Endothelial cell of umbilical vein (primary cell): ENCODE measurements at regions not wholly inside any gene's neighbourhood (a gene's known extent, or its start where the extent isn't known, plus 50 kb on each side); places are given as distances from the start of the nearest gene placed in this dataset.

ENCODE experiments used
- EZH2 ChIP-seq: IDR thresholded peaks from 2 replicates; pipeline ENCODE4 v1.6.1; 2012; ENCODE audit warnings: borderline replicate concordance, low read depth, mild to moderate bottlenecking, moderate library complexity, low read length, inconsistent platforms; ENCODE audit not compliant: severe bottlenecking
- FOS ChIP-seq: IDR thresholded peaks from 2 replicates; pipeline ENCODE4 v1.6.1; 2011; ENCODE audit warnings: mild to moderate bottlenecking, low read length, moderate library complexity, borderline replicate concordance; ENCODE audit not compliant: insufficient read depth
- GATA2 ChIP-seq: IDR thresholded peaks from 2 replicates; pipeline ENCODE4 v1.7.0; 2011; ENCODE audit warnings: low read depth, mild to moderate bottlenecking, moderate library complexity, mixed read lengths, low read length; ENCODE audit not compliant: insufficient read length, insufficient read depth
- JUN ChIP-seq: IDR thresholded peaks from 2 replicates; pipeline ENCODE4 v1.6.1; 2011; ENCODE audit warnings: borderline replicate concordance, low read depth; ENCODE audit not compliant: insufficient read length, insufficient read depth
- MYC ChIP-seq: IDR thresholded peaks from one replicate; pipeline ENCODE4 v1.6.1; 2011; ENCODE audit warnings: mild to moderate bottlenecking, low read depth, low read length
- POLR2A ChIP-seq: IDR thresholded peaks from 2 replicates; pipeline ENCODE4 v1.6.1; 2012; ENCODE audit warnings: low read depth, mild to moderate bottlenecking, control low read depth, low read length
- POLR2AphosphoS5 ChIP-seq: IDR thresholded peaks from 2 replicates; pipeline ENCODE4 v1.6.1; 2012; ENCODE audit warnings: low read depth, mild to moderate bottlenecking, control low read depth, low read length, moderate library complexity; ENCODE audit not compliant: insufficient read depth
- TF ChIP-seq, protein P1 (sequence below), 2 donors: IDR thresholded peaks; 1 replicate in 1 of 2; 2 replicates in 1 of 2; pipeline ENCODE4 v1.5.1; 2011; ENCODE audit warnings: low read length in 2 of 2, mild to moderate bottlenecking in 2 of 2, moderate library complexity in 2 of 2, control low read depth in 1 of 2, inconsistent platforms in 1 of 2, low read depth in 1 of 2; ENCODE audit not compliant: insufficient read depth in 1 of 2; ENCODE audit errors: extremely low read depth in 1 of 2
- TF ChIP-seq, protein P2 (sequence below): IDR thresholded peaks from 2 replicates; pipeline ENCODE4 v1.6.1; 2011; ENCODE audit not compliant: insufficient read depth, insufficient read length

DNA sequence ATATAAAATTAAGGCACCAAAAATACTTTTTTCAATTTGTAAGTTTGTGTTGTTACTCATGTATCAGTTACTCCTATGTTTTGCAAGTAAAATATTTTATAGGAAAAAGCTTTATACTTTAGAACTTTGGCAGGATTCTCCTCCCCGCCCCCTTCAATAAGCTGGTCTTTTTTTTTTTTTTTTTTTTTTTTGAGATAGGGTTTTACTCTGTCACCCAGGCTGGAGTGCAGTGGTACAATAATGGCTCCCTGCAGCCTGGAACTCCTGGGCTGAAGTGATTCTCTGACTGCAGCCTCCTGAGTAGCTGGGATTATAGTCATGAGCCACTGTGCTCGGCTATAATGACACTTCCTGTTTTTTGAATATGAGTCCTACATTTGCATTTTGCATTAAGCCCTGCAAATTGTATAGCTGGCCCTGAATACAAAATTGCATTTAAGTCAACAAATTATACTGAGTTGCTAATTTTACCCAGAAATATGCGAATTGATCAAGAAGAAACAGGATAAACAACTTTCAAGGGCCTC, 192.9 kb downstream of the PIK3R1 start:
- TF ChIP-seq POLR2A (no peak), EZH2 (no peak), POLR2AphosphoS5 (no peak), FOS (no peak), JUN (no peak), GATA2 (no peak), MYC (no peak)
- TF ChIP-seq, protein P1, sequence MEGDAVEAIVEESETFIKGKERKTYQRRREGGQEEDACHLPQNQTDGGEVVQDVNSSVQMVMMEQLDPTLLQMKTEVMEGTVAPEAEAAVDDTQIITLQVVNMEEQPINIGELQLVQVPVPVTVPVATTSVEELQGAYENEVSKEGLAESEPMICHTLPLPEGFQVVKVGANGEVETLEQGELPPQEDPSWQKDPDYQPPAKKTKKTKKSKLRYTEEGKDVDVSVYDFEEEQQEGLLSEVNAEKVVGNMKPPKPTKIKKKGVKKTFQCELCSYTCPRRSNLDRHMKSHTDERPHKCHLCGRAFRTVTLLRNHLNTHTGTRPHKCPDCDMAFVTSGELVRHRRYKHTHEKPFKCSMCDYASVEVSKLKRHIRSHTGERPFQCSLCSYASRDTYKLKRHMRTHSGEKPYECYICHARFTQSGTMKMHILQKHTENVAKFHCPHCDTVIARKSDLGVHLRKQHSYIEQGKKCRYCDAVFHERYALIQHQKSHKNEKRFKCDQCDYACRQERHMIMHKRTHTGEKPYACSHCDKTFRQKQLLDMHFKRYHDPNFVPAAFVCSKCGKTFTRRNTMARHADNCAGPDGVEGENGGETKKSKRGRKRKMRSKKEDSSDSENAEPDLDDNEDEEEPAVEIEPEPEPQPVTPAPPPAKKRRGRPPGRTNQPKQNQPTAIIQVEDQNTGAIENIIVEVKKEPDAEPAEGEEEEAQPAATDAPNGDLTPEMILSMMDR (IDR thresholded peaks at IDR 0.05; ENCODE audit: extremely low read depth in 1 of 2, insufficient read depth in 1 of 2, low read depth in 1 of 2, low read length in 2 of 2): no peak
- TF ChIP-seq, protein P2, sequence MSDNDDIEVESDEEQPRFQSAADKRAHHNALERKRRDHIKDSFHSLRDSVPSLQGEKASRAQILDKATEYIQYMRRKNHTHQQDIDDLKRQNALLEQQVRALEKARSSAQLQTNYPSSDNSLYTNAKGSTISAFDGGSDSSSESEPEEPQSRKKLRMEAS: no peak
